ENCODE measurements at regions not wholly inside any gene's neighbourhood (a gene's known extent, or its start where the extent isn't known, plus 50 kb on each side); places are given as distances from the start of the nearest gene placed in this dataset.

DNA sequence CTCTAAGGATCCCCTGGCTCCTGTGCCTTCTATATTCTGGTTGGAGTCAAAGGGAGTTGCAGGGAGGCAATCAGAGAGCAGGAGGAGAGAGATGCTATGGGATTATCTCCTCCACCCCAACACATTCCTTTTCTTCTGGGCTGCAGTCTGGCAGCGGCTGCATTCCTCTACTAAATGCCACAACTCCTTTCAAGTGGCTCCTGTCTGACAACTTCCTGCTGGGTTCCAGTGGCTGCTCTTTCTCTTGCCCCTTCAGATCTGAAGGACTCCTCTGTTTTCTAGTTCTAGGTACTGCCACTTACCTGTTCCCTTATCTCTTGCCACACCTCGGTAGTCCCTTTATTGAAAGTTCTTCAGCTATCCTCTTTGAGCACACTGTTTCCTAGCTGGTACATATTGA, 425.0 kb downstream of the SNAPC1 start:
- TF ChIP-seq, protein P1, sequence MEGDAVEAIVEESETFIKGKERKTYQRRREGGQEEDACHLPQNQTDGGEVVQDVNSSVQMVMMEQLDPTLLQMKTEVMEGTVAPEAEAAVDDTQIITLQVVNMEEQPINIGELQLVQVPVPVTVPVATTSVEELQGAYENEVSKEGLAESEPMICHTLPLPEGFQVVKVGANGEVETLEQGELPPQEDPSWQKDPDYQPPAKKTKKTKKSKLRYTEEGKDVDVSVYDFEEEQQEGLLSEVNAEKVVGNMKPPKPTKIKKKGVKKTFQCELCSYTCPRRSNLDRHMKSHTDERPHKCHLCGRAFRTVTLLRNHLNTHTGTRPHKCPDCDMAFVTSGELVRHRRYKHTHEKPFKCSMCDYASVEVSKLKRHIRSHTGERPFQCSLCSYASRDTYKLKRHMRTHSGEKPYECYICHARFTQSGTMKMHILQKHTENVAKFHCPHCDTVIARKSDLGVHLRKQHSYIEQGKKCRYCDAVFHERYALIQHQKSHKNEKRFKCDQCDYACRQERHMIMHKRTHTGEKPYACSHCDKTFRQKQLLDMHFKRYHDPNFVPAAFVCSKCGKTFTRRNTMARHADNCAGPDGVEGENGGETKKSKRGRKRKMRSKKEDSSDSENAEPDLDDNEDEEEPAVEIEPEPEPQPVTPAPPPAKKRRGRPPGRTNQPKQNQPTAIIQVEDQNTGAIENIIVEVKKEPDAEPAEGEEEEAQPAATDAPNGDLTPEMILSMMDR (IDR thresholded peaks at IDR 0.05) = no peak

DNA sequence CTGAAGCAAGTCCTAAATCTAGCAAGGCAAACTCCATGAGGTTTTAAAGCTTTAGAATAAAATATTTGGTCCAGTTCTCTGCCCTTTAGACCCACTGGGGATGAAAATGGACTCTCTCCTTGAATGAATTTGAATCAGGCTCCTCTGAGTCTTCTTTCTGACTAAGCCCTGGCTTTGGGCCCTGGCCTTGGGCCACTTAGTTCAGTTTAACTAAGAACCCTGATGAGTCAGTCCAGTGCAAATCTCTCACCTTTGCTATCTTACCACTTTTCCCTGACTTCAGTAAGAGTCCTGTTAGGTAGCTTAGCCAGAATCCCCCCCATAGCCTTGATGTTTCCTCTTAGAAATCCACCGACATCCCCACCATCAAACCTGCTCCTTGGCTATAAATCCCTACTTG, 427.5 kb downstream of the SNAPC1 start:
- TF ChIP-seq, protein P1 (IDR thresholded peaks at IDR 0.05) = no peak

DNA sequence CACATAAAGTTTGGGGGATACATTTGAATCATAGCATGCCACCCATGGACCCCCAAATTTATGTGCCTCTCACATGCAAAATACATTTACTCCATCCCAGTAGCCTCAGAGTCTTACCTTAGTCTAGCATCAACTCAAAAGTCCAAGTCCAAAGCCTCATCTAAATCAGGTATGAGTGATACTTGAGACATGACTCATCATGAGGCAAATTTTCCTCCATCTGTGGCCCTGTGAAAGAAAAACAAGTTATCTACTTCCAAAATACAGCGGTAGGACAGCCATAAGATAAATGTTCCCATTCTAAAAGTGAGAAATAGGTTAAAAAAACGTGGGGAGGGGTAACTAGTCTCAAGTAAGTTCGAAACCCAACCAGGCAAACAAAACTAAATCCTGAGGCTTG, 444.2 kb downstream of the SNAPC1 start:
- TF ChIP-seq, protein P1 (IDR thresholded peaks at IDR 0.05) = no peak

DNA sequence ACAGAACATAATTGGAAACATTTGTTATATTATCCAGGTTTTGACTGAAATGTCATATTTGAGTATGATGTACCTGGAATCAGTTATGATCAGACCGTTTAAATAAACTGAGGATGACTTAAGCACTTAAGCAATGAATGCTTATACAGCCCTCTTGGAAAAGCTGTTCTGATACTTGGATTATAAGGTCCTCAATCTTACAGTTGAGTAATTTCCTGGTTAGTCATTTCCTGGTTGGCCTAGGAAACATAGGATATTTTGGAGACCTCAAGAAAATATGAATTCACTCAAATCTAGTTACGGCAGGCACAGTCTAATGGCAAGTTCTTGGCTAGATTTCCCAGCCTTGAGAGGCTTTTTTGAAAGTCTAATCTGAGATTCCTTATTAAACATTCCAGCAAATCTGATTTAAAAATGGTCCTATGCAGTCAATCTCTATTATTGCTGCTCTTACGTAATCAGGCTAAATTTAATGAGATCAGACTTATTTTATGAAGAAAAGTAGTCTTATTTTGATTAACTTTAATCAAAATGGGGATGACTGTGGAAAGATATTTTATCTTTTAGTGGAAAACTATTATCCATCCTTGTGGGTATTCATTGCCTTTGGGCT, 447.2 kb downstream of the SNAPC1 start:
- TF ChIP-seq, protein P1 (IDR thresholded peaks at IDR 0.05) = no peak

DNA sequence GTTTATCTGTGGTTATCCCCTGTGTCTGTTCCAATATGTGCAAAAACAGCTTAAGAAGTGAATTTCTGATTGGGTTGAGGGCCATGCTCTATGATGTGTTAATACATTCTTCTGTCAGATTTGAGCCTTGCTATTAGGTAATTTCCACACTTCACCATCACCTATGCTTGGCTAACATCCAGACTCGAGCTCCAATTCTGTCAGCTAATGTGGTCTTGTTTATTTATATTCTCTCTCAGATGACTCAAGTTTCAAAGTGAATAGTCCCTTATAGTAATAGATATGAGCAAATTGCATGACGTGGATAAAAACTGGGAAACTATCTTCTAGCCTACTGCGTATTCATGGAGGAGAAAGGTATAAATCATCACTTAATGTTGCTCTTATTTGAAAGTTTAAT, 451.3 kb downstream of the SNAPC1 start:
- TF ChIP-seq, protein P1 (IDR thresholded peaks at IDR 0.05) = no peak

DNA sequence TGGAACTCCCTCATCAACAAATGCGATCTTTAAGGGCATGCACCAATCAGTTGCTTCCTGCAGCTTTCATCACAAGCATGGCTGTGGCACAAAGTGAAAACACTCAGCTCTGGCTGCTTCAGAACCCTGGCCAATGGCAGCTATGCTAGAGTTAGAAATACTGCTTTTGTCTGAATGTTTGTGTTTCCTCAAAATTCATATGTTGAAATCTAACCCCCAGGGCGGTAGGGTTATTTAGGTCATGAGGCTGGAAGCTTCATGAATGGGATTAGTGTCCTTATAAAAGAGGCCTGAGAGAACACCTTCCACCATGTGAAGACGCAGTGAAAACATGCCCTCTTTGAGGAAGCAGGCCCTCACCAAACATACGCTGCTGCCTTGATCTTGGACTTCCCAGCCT, 453.9 kb downstream of the SNAPC1 start:
- TF ChIP-seq, protein P1 (IDR thresholded peaks at IDR 0.05) = no peak

DNA sequence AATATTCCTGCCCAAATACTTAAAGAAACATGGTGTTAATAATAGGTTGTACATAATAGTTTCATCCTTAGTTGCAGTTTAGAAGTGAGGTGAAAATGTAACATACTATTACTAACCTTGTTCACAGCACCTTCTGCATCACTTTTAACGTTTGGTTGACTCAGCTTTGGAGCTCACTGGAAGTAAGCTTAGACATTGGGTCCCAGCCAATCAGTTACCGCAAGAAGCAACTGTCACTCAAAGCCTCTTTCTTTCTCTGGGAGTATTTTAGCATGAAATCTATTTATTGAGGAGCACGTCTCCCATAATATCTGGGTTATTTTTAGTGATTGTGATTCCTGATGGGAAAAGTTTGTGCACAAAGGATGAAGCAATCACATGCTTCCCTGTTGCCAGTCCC, 472.6 kb downstream of the SNAPC1 start:
- TF ChIP-seq, protein P1 (IDR thresholded peaks at IDR 0.05) = no peak

DNA sequence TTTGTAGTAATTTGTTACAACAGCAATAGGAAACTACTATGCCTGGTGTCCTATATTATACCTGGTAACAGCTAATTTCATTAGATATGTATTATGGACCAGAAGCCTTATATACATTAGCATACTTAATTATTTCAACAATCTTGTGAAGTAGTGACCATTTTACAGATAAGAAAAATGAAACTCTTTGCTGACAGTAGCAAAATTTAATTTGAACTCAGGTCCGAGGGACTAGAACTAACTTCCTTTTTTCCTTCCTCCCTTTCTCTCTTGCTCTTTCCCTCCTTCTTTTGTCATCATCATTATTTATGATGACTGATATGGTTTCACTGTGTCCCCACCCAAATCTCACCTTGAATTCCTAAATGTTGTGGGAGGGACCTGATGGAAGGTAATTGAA, 482.0 kb downstream of the SNAPC1 start:
- TF ChIP-seq, protein P1 (IDR thresholded peaks at IDR 0.05) = no peak

Measured in LNCAP (cell line).